Tibial nerve (tissue), 4 donors: ENCODE measurements at regions not wholly inside any gene's neighbourhood (a gene's known extent, or its start where the extent isn't known, plus 50 kb on each side); places are given as distances from the start of the nearest gene placed in this dataset.

ENCODE experiments used
- EP300 ChIP-seq, 2 donors: sonication (generic); formaldehyde crosslinking; IDR thresholded peaks; one replicate each; pipeline ENCODE4 v1.6.1; 2017; ENCODE audit warnings: antibody characterized with exemption in 2 of 2, mild to moderate bottlenecking in 1 of 2
- POLR2A ChIP-seq, 2 donors: fragments of 450-650 bp; IDR thresholded peaks; one replicate each; pipeline ENCODE4 v1.6.1; 2017; ENCODE audit warnings: antibody characterized with exemption in 2 of 2, mild to moderate bottlenecking in 2 of 2, moderate library complexity in 2 of 2
- TF ChIP-seq, protein P1 (sequence below), 5 experiments: fragments of 200-600 bp in 3 of 5; fragments of 450-650 bp in 2 of 5; sonication (generic) in 3 of 5; IDR thresholded peaks; one replicate each; pipeline ENCODE4 v1.5.1; 2016 to 2019; ENCODE audit warnings: antibody characterized with exemption in 5 of 5, mild to moderate bottlenecking in 3 of 5, moderate library complexity in 2 of 5

DNA sequence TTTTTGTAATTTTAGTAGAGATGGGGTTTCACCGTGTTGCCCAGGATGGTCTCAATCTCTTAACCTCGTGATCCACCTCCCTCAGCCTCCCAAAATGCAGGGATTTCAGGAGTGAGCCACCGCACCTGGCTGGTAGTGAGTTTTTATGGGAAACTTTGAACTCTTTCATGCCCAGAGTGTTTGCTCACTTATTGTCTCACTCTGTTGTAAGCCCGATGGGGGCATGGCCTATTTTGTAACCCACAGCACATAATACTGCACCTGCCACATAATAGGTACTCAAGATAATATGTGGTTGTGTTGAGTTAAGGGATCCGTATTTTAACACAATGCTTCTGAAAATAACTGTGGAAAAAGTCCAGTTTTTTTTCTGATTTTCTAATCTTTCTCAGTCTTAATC, 109.6 kb upstream of the GIMD1 start:
- TF ChIP-seq POLR2A (IDR thresholded peaks at IDR 0.05) (no peak), EP300 (IDR thresholded peaks at IDR 0.05) (no peak)
- TF ChIP-seq, protein P1, sequence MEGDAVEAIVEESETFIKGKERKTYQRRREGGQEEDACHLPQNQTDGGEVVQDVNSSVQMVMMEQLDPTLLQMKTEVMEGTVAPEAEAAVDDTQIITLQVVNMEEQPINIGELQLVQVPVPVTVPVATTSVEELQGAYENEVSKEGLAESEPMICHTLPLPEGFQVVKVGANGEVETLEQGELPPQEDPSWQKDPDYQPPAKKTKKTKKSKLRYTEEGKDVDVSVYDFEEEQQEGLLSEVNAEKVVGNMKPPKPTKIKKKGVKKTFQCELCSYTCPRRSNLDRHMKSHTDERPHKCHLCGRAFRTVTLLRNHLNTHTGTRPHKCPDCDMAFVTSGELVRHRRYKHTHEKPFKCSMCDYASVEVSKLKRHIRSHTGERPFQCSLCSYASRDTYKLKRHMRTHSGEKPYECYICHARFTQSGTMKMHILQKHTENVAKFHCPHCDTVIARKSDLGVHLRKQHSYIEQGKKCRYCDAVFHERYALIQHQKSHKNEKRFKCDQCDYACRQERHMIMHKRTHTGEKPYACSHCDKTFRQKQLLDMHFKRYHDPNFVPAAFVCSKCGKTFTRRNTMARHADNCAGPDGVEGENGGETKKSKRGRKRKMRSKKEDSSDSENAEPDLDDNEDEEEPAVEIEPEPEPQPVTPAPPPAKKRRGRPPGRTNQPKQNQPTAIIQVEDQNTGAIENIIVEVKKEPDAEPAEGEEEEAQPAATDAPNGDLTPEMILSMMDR (IDR thresholded peaks at IDR 0.05): no peak
